Endodermal cell (in vitro differentiated cells): ENCODE measurements at regions not wholly inside any gene's neighbourhood (a gene's known extent, or its start where the extent isn't known, plus 50 kb on each side); places are given as distances from the start of the nearest gene placed in this dataset.
"Not testable (repeated sequence)": the region's sequence is repeated elsewhere in the genome, so short reads cannot be mapped to it uniquely, and the experiment has no call there.

ENCODE experiments used
- DNase-seq: peaks from one replicate; pipeline ENCODE4 v3.0.0-alpha.2; 2017
- H3K27ac ChIP-seq: 2 replicates; pipeline ENCODE4 v1.5.1; 2013; ENCODE audit warnings: mild to moderate bottlenecking, low read depth, low read length, moderate library complexity
- H3K27me3 ChIP-seq: 2 replicates; pipeline ENCODE4 v1.6.1; 2013; ENCODE audit warnings: mild to moderate bottlenecking, low read length, moderate library complexity; ENCODE audit not compliant: insufficient read depth, control insufficient read depth, poor library complexity, severe bottlenecking
- H3K36me3 ChIP-seq: 2 replicates; pipeline ENCODE4 v1.7.0; 2013; ENCODE audit warnings: mild to moderate bottlenecking, low read length, moderate library complexity; ENCODE audit not compliant: control insufficient read depth, insufficient read depth
- H3K4me1 ChIP-seq: one replicate; pipeline ENCODE4 v1.7.0; 2013; ENCODE audit warnings: low read length; ENCODE audit not compliant: control insufficient read depth, insufficient read depth
- H3K4me3 ChIP-seq: 2 replicates; pipeline ENCODE4 v1.5.1; 2013; ENCODE audit warnings: mild to moderate bottlenecking, low read length, moderate library complexity
- H3K9ac ChIP-seq: 2 replicates; pipeline ENCODE4 v1.6.1; 2013; ENCODE audit warnings: mild to moderate bottlenecking, low read length, moderate library complexity; ENCODE audit not compliant: poor library complexity, severe bottlenecking; ENCODE audit errors: extremely low read depth
- H3K9me3 ChIP-seq: 2 replicates; pipeline ENCODE4 v1.6.1; 2013; ENCODE audit warnings: mild to moderate bottlenecking, low read length, moderate library complexity; ENCODE audit not compliant: control insufficient read depth
- H3K27ac Mint-ChIP-seq: 2 replicates; pipeline ENCODE4 v1.8.0; 2020; ENCODE audit warnings: mixed read lengths
- H3K27me3 Mint-ChIP-seq: 2 replicates; pipeline ENCODE4 v1.8.0; 2021; ENCODE audit warnings: mild to moderate bottlenecking, mixed read lengths; ENCODE audit not compliant: insufficient read depth
- H3K36me3 Mint-ChIP-seq: 2 replicates; pipeline ENCODE4 v1.8.0; 2020; ENCODE audit warnings: low read depth, mixed read lengths
- H3K4me1 Mint-ChIP-seq: 2 replicates; pipeline ENCODE4 v1.8.0; 2020; ENCODE audit warnings: mixed read lengths
- H3K4me3 Mint-ChIP-seq: 2 replicates; pipeline ENCODE4 v1.8.0; 2020; ENCODE audit warnings: mild to moderate bottlenecking, moderate library complexity, mixed read lengths
- H3K9me3 Mint-ChIP-seq: 2 replicates; pipeline ENCODE4 v1.8.0; 2020; ENCODE audit warnings: mild to moderate bottlenecking, mixed read lengths
- WGBS, 2 experiments: methylation state at CpG; one replicate each; pipeline versions ENCODE4 v1.1.5 to v1.1.7; 2013; ENCODE audit warnings: missing lambda C conversion rate in 2 of 2, mixed read lengths in 1 of 2; ENCODE audit not compliant: insufficient coverage in 1 of 2, insufficient read length in 1 of 2; 5-methylcytosine and 5-hydroxymethylcytosine counted together

DNA sequence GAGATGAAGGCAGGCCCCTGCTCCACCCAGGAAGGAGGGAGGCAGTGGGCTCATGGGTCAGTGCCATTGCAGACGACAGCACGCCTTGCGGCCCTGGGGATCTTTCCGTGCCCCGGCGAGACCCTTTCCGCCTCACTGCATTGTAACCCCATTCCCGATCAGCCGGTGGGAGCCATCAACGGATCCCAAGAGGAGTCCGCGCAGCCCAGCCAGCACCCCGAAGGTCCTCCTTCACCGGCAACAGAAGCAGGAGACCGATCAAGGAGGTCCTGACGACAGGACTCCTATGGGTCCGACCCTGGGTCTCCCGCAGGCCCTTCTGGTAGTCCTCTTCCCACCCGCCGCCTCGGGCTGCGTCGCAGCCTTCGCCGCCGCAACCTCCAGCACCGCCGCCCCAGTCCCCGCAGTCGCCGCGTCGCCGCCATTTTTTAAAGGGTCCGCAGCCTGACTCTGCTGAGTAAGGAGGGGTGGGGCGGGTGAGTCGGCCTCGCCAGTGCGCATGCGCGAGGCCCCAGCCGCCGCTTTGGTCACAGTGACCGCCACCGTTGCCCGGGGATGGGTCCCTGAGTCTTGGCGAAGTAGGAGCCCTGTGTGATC, 1417.0 kb upstream of the PCDH10 start:
- peaks cover 16% of the 10 kb centered on the region for H3K9me3 Mint-ChIP-seq
- 95% methylated on average over 17 of the region's 47 CpGs; no CpG with 5 or more reads in 1 of the 2 experiments for WGBS, 2 experiments
- not testable (repeated sequence) for H3K4me3 ChIP-seq, H3K27me3 ChIP-seq, H3K36me3 Mint-ChIP-seq, DNase-seq, H3K27ac Mint-ChIP-seq, H3K9ac ChIP-seq, H3K27me3 Mint-ChIP-seq, H3K36me3 ChIP-seq, H3K27ac ChIP-seq, H3K4me3 Mint-ChIP-seq, H3K4me1 ChIP-seq, H3K9me3 ChIP-seq, H3K4me1 Mint-ChIP-seq

GRCh38 chr4:131734321-131734720, 1414.8 kb upstream of the PCDH10 start:
- H3K27me3 Mint-ChIP-seq, H3K27ac ChIP-seq, H3K9ac ChIP-seq, H3K4me3 ChIP-seq, DNase-seq, H3K4me1 ChIP-seq, H3K4me1 Mint-ChIP-seq, H3K27me3 ChIP-seq, H3K36me3 ChIP-seq, H3K4me3 Mint-ChIP-seq, H3K27ac Mint-ChIP-seq, H3K9me3 ChIP-seq, H3K36me3 Mint-ChIP-seq: not testable (repeated sequence)
- whole genome bisulfite sequencing, 2 experiments, result 94% methylated on average over 9 of the region's 31 CpGs; no CpG with 5 or more reads in 1 of the 2 experiments
- H3K9me3 Mint-ChIP-seq, result peaks cover 12% of the 10 kb centered on the region

GRCh38 chr4:131734851-131735385, 1414.2 kb upstream of the PCDH10 start:
- 89 to 100% methylated on average over 1 to 13 of the region's 51 CpGs for WGBS, 2 experiments
- not testable (repeated sequence) for H3K36me3 ChIP-seq

GRCh38 chr4:131738991-131739390, 1410.1 kb upstream of the PCDH10 start:
- H3K4me1 ChIP-seq, H3K27me3 Mint-ChIP-seq, H3K27me3 ChIP-seq, H3K27ac Mint-ChIP-seq, H3K4me1 Mint-ChIP-seq, H3K27ac ChIP-seq, H3K4me3 ChIP-seq, H3K4me3 Mint-ChIP-seq, H3K9me3 Mint-ChIP-seq, H3K36me3 Mint-ChIP-seq, DNase-seq, H3K9me3 ChIP-seq, H3K36me3 ChIP-seq, H3K9ac ChIP-seq: not testable (repeated sequence)
- WGBS, 2 experiments, result 93 to 95% methylated on average over 5 to 8 of the region's 26 CpGs

More at GRCh38 chr4:131734851-131735385, 1414.2 kb upstream of the PCDH10 start:
- H3K4me3 Mint-ChIP-seq, H3K27ac ChIP-seq, DNase-seq, H3K36me3 Mint-ChIP-seq, H3K4me1 ChIP-seq, H3K9ac ChIP-seq, H3K27me3 ChIP-seq, H3K27me3 Mint-ChIP-seq, H3K9me3 ChIP-seq, H3K4me3 ChIP-seq, H3K27ac Mint-ChIP-seq, H3K4me1 Mint-ChIP-seq: not testable (repeated sequence)
- peaks cover 11% of the 10 kb centered on the region for H3K9me3 Mint-ChIP-seq

GRCh38 chr4:131741836-131742235, 1407.3 kb upstream of the PCDH10 start:
- no CpG with 5 or more reads among the region's 27 CpGs for WGBS, 2 experiments
- not testable (repeated sequence) for H3K27ac ChIP-seq, H3K4me1 Mint-ChIP-seq, H3K36me3 ChIP-seq, DNase-seq, H3K36me3 Mint-ChIP-seq, H3K27ac Mint-ChIP-seq, H3K4me3 Mint-ChIP-seq, H3K9me3 ChIP-seq, H3K4me1 ChIP-seq, H3K9ac ChIP-seq, H3K27me3 ChIP-seq, H3K27me3 Mint-ChIP-seq, H3K4me3 ChIP-seq, H3K9me3 Mint-ChIP-seq

GRCh38 chr4:131742536-131743205, 1406.4 kb upstream of the PCDH10 start:
- not testable (repeated sequence) for H3K27ac Mint-ChIP-seq, H3K4me1 ChIP-seq
- WGBS, 2 experiments, result 91 to 93% methylated on average over 23 to 31 of the region's 45 CpGs

DNA sequence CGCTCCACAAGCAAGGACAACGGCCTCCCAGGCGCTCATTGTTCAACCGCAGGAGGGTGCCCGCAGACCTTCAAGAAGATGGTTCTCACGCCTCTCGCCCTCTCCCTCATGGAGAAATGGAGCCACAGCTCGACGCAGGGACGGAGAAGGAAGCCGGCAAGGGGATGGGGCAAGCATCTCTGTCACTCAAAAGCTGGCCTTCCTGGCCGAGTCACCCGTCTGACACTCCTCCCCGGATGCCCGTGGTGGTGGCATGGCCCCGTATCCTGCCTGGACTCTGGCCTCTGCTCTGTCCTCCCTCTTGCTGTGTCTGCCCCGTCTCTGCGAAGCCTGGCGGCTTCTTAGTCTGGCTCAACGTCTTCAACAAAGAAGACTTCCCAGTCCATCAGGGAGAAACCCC, 1405.7 kb upstream of the PCDH10 start:
- H3K9me3 ChIP-seq, H3K36me3 ChIP-seq, H3K9ac ChIP-seq, H3K27ac ChIP-seq, H3K36me3 Mint-ChIP-seq, H3K27me3 ChIP-seq, H3K9me3 Mint-ChIP-seq, DNase-seq, H3K4me1 ChIP-seq, H3K27ac Mint-ChIP-seq, H3K4me3 Mint-ChIP-seq, H3K4me1 Mint-ChIP-seq, H3K27me3 Mint-ChIP-seq, H3K4me3 ChIP-seq: not testable (repeated sequence)
- 93 to 98% methylated on average over 6 to 7 of the region's 20 CpGs for WGBS, 2 experiments

More at GRCh38 chr4:131742536-131743205, 1406.4 kb upstream of the PCDH10 start:
- not testable (repeated sequence) for H3K27me3 Mint-ChIP-seq, H3K27me3 ChIP-seq, H3K9me3 Mint-ChIP-seq, H3K4me3 Mint-ChIP-seq, H3K27ac ChIP-seq, DNase-seq, H3K9ac ChIP-seq, H3K4me3 ChIP-seq, H3K36me3 Mint-ChIP-seq, H3K36me3 ChIP-seq, H3K9me3 ChIP-seq, H3K4me1 Mint-ChIP-seq
